GM12878 (cell line): ENCODE measurements at regions not wholly inside any gene's neighbourhood (a gene's known extent, or its start where the extent isn't known, plus 50 kb on each side); places are given as distances from the start of the nearest gene placed in this dataset.

Experiments
- CBX5 ChIP-seq: sonication (generic); IDR thresholded peaks from 2 replicates; pipeline ENCODE4 v1.6.1; 2016; ENCODE audit warnings: low read depth, moderate library complexity, mild to moderate bottlenecking, inconsistent platforms
- CTCF ChIP-seq, 3 experiments: IDR thresholded peaks in 2 of 3; conservative IDR thresholded peaks in 1 of 3; 2 replicates each; pipeline ENCODE4 v1.5.1; 2011; ENCODE audit warnings: low read depth in 3 of 3, low read length in 3 of 3, mild to moderate bottlenecking in 3 of 3, control low read depth in 2 of 3, moderate library complexity in 2 of 3, inconsistent platforms in 1 of 3, mixed read lengths in 1 of 3; ENCODE audit not compliant: control insufficient read depth in 2 of 3, insufficient read depth in 1 of 3; ENCODE audit errors: extremely low read depth in 1 of 3
- EP300 ChIP-seq, 2 experiments: fragments of 150-350 bp in 1 of 2; IDR thresholded peaks; 2 replicates each; pipeline ENCODE4 v1.6.1; 2011 to 2012; ENCODE audit warnings: low read depth in 2 of 2, low read length in 2 of 2, borderline replicate concordance in 1 of 2, improper control_type of control experiment in 1 of 2, inconsistent platforms in 1 of 2; ENCODE audit not compliant: control insufficient read depth in 1 of 2
- GABPA ChIP-seq: IDR thresholded peaks from 2 replicates; pipeline ENCODE4 v1.6.1; 2014; ENCODE audit warnings: antibody characterized with exemption, low read depth, mild to moderate bottlenecking, inconsistent platforms
- HDGF ChIP-seq: fragments of 450-650 bp; IDR thresholded peaks from 2 replicates; pipeline ENCODE4 v1.6.1; 2016; ENCODE audit warnings: antibody characterized with exemption
- MYC ChIP-seq: IDR thresholded peaks from 2 replicates; pipeline ENCODE4 v1.6.1; 2011; ENCODE audit warnings: mild to moderate bottlenecking, low read length, moderate library complexity, inconsistent platforms; ENCODE audit not compliant: insufficient read depth, insufficient replicate concordance, insufficient read length, severe bottlenecking
- POLR2A ChIP-seq: IDR thresholded peaks from 2 replicates; pipeline ENCODE4 v1.6.1; 2011; ENCODE audit warnings: low read depth, mild to moderate bottlenecking, low read length
- RBBP5 ChIP-seq: fragments of 200-600 bp; sonication (generic); conservative IDR thresholded peaks from 2 replicates; pipeline ENCODE4 v1.6.1; 2016
- RFX5 ChIP-seq: IDR thresholded peaks from 2 replicates; pipeline ENCODE4 v1.6.1; 2011; ENCODE audit warnings: low read depth, low read length, improper control_type of control experiment
- SRF ChIP-seq, 2 experiments: IDR thresholded peaks; 2 replicates each; pipeline ENCODE4 v1.6.1; 2011; ENCODE audit warnings: low read depth in 2 of 2, low read length in 2 of 2, mild to moderate bottlenecking in 1 of 2, moderate library complexity in 1 of 2
- STAT1 ChIP-seq: fragments of 450-650 bp; conservative IDR thresholded peaks from 2 replicates; pipeline ENCODE4 v1.6.1; 2014; ENCODE audit warnings: antibody characterized with exemption, mild to moderate bottlenecking
- TF ChIP-seq, protein P1 (sequence below): fragments of 450-650 bp; IDR thresholded peaks from 2 replicates; pipeline ENCODE4 v1.6.1; 2017; ENCODE audit warnings: mild to moderate bottlenecking, moderate library complexity
- TF ChIP-seq, protein P2 (sequence below): fragments of 450-650 bp; conservative IDR thresholded peaks from 2 replicates; pipeline ENCODE4 v1.6.1; 2017; ENCODE audit warnings: mild to moderate bottlenecking, moderate library complexity
- TF ChIP-seq, protein P3 (sequence below): IDR thresholded peaks from 2 replicates; pipeline ENCODE4 v1.6.1; 2011; ENCODE audit warnings: borderline replicate concordance, low read depth, mild to moderate bottlenecking, moderate library complexity, low read length; ENCODE audit not compliant: insufficient read depth, poor library complexity, severe bottlenecking

DNA sequence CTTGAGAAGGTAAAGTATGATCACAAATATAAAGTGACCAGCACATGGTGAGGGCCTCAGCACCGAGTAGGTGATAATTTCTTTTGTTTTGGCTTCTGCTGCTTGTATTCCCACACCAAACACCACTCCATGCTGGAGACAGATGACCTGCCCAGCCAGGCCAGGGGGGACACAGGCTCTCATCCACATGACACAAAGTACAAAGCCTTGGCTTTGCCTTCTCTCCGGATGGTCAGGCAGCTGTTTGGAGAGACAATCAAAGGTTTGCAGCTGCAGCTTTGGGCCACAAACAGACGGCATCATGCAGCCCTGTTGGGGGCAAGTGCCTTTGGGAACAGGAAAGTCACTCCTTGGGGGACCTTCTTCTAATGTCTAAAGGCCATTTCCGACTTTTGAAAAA, 226.2 kb upstream of the KLF4 start:
- no peak for TF ChIP-seq RBBP5
- TF ChIP-seq, protein P1, sequence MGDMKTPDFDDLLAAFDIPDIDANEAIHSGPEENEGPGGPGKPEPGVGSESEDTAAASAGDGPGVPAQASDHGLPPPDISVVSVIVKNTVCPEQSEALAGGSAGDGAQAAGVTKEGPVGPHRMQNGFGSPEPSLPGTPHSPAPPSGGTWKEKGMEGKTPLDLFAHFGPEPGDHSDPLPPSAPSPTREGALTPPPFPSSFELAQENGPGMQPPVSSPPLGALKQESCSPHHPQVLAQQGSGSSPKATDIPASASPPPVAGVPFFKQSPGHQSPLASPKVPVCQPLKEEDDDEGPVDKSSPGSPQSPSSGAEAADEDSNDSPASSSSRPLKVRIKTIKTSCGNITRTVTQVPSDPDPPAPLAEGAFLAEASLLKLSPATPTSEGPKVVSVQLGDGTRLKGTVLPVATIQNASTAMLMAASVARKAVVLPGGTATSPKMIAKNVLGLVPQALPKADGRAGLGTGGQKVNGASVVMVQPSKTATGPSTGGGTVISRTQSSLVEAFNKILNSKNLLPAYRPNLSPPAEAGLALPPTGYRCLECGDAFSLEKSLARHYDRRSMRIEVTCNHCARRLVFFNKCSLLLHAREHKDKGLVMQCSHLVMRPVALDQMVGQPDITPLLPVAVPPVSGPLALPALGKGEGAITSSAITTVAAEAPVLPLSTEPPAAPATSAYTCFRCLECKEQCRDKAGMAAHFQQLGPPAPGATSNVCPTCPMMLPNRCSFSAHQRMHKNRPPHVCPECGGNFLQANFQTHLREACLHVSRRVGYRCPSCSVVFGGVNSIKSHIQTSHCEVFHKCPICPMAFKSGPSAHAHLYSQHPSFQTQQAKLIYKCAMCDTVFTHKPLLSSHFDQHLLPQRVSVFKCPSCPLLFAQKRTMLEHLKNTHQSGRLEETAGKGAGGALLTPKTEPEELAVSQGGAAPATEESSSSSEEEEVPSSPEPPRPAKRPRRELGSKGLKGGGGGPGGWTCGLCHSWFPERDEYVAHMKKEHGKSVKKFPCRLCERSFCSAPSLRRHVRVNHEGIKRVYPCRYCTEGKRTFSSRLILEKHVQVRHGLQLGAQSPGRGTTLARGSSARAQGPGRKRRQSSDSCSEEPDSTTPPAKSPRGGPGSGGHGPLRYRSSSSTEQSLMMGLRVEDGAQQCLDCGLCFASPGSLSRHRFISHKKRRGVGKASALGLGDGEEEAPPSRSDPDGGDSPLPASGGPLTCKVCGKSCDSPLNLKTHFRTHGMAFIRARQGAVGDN: no peak
- TF ChIP-seq, protein P2, sequence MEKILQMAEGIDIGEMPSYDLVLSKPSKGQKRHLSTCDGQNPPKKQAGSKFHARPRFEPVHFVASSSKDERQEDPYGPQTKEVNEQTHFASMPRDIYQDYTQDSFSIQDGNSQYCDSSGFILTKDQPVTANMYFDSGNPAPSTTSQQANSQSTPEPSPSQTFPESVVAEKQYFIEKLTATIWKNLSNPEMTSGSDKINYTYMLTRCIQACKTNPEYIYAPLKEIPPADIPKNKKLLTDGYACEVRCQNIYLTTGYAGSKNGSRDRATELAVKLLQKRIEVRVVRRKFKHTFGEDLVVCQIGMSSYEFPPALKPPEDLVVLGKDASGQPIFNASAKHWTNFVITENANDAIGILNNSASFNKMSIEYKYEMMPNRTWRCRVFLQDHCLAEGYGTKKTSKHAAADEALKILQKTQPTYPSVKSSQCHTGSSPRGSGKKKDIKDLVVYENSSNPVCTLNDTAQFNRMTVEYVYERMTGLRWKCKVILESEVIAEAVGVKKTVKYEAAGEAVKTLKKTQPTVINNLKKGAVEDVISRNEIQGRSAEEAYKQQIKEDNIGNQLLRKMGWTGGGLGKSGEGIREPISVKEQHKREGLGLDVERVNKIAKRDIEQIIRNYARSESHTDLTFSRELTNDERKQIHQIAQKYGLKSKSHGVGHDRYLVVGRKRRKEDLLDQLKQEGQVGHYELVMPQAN: no peak
- no peak for TF ChIP-seq RFX5
- TF ChIP-seq POLR2A: no peak
- no peak for TF ChIP-seq SRF (IDR thresholded peaks at IDR 0.05; ENCODE audit: low read depth in 2 of 2, low read length in 2 of 2)
- TF ChIP-seq CTCF (IDR thresholded peaks at IDR 0.05 in 2 of 3, conservative IDR thresholded peaks at IDR 0.05 in 1 of 3; ENCODE audit: control insufficient read depth in 2 of 3, extremely low read depth in 1 of 3, insufficient read depth in 1 of 3, low read depth in 3 of 3, low read length in 3 of 3): no peak
- TF ChIP-seq GABPA: no peak
- no peak for TF ChIP-seq MYC
- no peak for TF ChIP-seq EP300 (IDR thresholded peaks at IDR 0.05; ENCODE audit: borderline replicate concordance in 1 of 2, control insufficient read depth in 1 of 2, low read depth in 2 of 2, low read length in 2 of 2)
- TF ChIP-seq CBX5: no peak
- TF ChIP-seq HDGF: no peak
- TF ChIP-seq STAT1: no peak
- TF ChIP-seq, protein P3, sequence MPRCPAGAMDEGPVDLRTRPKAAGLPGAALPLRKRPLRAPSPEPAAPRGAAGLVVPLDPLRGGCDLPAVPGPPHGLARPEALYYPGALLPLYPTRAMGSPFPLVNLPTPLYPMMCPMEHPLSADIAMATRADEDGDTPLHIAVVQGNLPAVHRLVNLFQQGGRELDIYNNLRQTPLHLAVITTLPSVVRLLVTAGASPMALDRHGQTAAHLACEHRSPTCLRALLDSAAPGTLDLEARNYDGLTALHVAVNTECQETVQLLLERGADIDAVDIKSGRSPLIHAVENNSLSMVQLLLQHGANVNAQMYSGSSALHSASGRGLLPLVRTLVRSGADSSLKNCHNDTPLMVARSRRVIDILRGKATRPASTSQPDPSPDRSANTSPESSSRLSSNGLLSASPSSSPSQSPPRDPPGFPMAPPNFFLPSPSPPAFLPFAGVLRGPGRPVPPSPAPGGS: no peak
